A549 (cell line): ENCODE measurements at regions not wholly inside any gene's neighbourhood (a gene's known extent, or its start where the extent isn't known, plus 50 kb on each side); places are given as distances from the start of the nearest gene placed in this dataset.

Experiments
- ATAC-seq, 2 experiments: fragments of 200-7000 bp in 1 of 2; fragments of >200 bp in 1 of 2; cut with Nextera tagmentation in 1 of 2; cut with Tn5 transposase in 1 of 2; 3 replicates each; pipeline versions ENCODE4 v1.8.0 to v1.9.1; 2018 to 2020; ENCODE audit warnings: mild to moderate bottlenecking in 1 of 2, moderate library complexity in 1 of 2
- CTCF ChIA-PET: fragments of 300-600 bp; sonication (Branson Sonifier 250); formaldehyde crosslinking; extraction: SDS; loops from one replicate; lab custom pipeline; 2021; ENCODE audit warnings: antibody characterized with exemption, inconsistent platforms; lab: Yijun Ruan, JAX
- POLR2A ChIA-PET: fragments of 350-600 bp; formaldehyde crosslinking; extraction: SDS; loops from one replicate; lab custom pipeline; 2021; ENCODE audit warnings: antibody characterized with exemption, inconsistent platforms; lab: Yijun Ruan, JAX
- DNase-seq, 2 experiments: peaks; one replicate each; pipeline versions ENCODE4 v3.0.0 to v3.0.0-alpha.2; 2011 to 2016; ENCODE audit warnings: low read depth in 1 of 2, low spot score in 1 of 2
- FAIRE-seq: peaks from 2 replicates; lab custom pipeline; 2011; peaks lifted over from hg19 to GRCh38; lab: Jason Lieb, UNC
- H3K27ac ChIP-seq, 2 experiments: fragments of >200 bp; sonication (Bioruptor Twin); formaldehyde crosslinking; 3 replicates each; pipeline ENCODE4 v1.5.1; 2016 to 2017
- H3K4me1 ChIP-seq: fragments of >200 bp; sonication (Bioruptor Twin); formaldehyde crosslinking; 3 replicates; pipeline ENCODE4 v1.6.1; 2016
- H3K4me2 ChIP-seq: fragments of >200 bp; sonication (Bioruptor Twin); formaldehyde crosslinking; 3 replicates; pipeline ENCODE4 v1.6.1; 2016
- H3K4me3 ChIP-seq: fragments of >200 bp; sonication (Bioruptor Twin); formaldehyde crosslinking; 3 replicates; pipeline ENCODE4 v1.5.1; 2016
- H3K9me3 ChIP-seq: fragments of >200 bp; sonication (Bioruptor Twin); formaldehyde crosslinking; 3 replicates; pipeline ENCODE4 v1.6.1; 2016
- BHLHE40 ChIP-seq: IDR thresholded peaks from 2 replicates; pipeline ENCODE4 v1.6.1; 2012; ENCODE audit warnings: low read depth, low read length, inconsistent platforms
- CHD2 ChIP-seq: fragments of 150-350 bp; IDR thresholded peaks from 2 replicates; pipeline ENCODE4 v1.6.1; 2014; ENCODE audit warnings: low read length; ENCODE audit not compliant: partially characterized antibody
- CHD4 ChIP-seq: fragments of 200-600 bp; sonication (generic); IDR thresholded peaks from 2 replicates; pipeline ENCODE4 v1.6.1; 2016; ENCODE audit warnings: antibody characterized with exemption, mild to moderate bottlenecking, borderline replicate concordance
- CTCF ChIP-seq: fragments of >200 bp; sonication (Bioruptor Twin); formaldehyde crosslinking; IDR thresholded peaks from 3 replicates; pipeline ENCODE4 v1.5.1; 2016
- E2F6 ChIP-seq: IDR thresholded peaks from 2 replicates; pipeline ENCODE4 v1.6.1; 2012; ENCODE audit warnings: low read depth, borderline replicate concordance
- EP300 ChIP-seq, 2 experiments: fragments of >200 bp; sonication (Bioruptor Twin); formaldehyde crosslinking; IDR thresholded peaks; 2 replicates in 1 of 2; 3 replicates in 1 of 2; pipeline ENCODE4 v1.6.1; 2016 to 2017
- ESRRA ChIP-seq: fragments of 150-350 bp; IDR thresholded peaks from 2 replicates; pipeline ENCODE4 v1.6.1; 2014; ENCODE audit warnings: mild to moderate bottlenecking, low read length, borderline replicate concordance
- FOSB ChIP-seq: fragments of 250-450 bp; sonication (Bioruptor Pico); IDR thresholded peaks from 2 replicates; pipeline ENCODE4 v1.5.0; 2020; ENCODE audit warnings: mild to moderate bottlenecking, moderate library complexity
- FOXS1 ChIP-seq: fragments of 250-450 bp; sonication (Bioruptor Pico); IDR thresholded peaks from 2 replicates; pipeline ENCODE4 v1.5.0; 2020; ENCODE audit warnings: mild to moderate bottlenecking, moderate library complexity
- HDAC2 ChIP-seq: fragments of 200-600 bp; sonication (generic); IDR thresholded peaks from 2 replicates; pipeline ENCODE4 v1.6.1; 2016
- HES2 ChIP-seq: fragments of >200 bp; sonication (Bioruptor Twin); formaldehyde crosslinking; IDR thresholded peaks from 2 replicates; pipeline ENCODE4 v1.6.1; 2016
- HOXB5 ChIP-seq: fragments of 250-450 bp; sonication (Bioruptor Pico); IDR thresholded peaks from 2 replicates; pipeline ENCODE4 v1.5.0; 2020; ENCODE audit warnings: mild to moderate bottlenecking, moderate library complexity
- JUN ChIP-seq, 2 experiments: fragments of >200 bp; sonication (Bioruptor Twin); formaldehyde crosslinking; IDR thresholded peaks; 2 replicates in 1 of 2; 3 replicates in 1 of 2; pipeline ENCODE4 v1.6.1; 2016 to 2017
- JUNB ChIP-seq: fragments of >200 bp; sonication (Bioruptor Twin); formaldehyde crosslinking; IDR thresholded peaks from 2 replicates; pipeline ENCODE4 v1.6.1; 2016
- MAFK ChIP-seq: fragments of 450-650 bp; IDR thresholded peaks from 2 replicates; pipeline ENCODE4 v1.6.1; 2014; ENCODE audit not compliant: partially characterized antibody
- MAZ ChIP-seq: fragments of 150-350 bp; IDR thresholded peaks from 2 replicates; pipeline ENCODE4 v1.6.1; 2014; ENCODE audit warnings: antibody characterized with exemption, low read depth, low read length, borderline replicate concordance
- MYC ChIP-seq: IDR thresholded peaks from 2 replicates; pipeline ENCODE4 v1.6.1; 2012; ENCODE audit warnings: mild to moderate bottlenecking, inconsistent platforms, low read length, improper control_type of control experiment, borderline replicate concordance
- NR3C1 ChIP-seq: fragments of >200 bp; sonication (Bioruptor Twin); formaldehyde crosslinking; IDR thresholded peaks from 3 replicates; pipeline ENCODE4 v1.6.1; 2017
- RARB ChIP-seq: fragments of 250-450 bp; sonication (Bioruptor Pico); IDR thresholded peaks from 2 replicates; pipeline ENCODE4 v1.8.0; 2021; ENCODE audit warnings: mild to moderate bottlenecking, moderate library complexity
- RCOR1 ChIP-seq: fragments of 150-350 bp; IDR thresholded peaks from 2 replicates; pipeline ENCODE4 v1.6.1; 2014; ENCODE audit warnings: antibody characterized with exemption, low read length, low read depth
- RFX5 ChIP-seq: fragments of 450-650 bp; IDR thresholded peaks from 2 replicates; pipeline ENCODE4 v1.7.1; 2014; ENCODE audit warnings: antibody characterized with exemption, mild to moderate bottlenecking, moderate library complexity
- SREBF2 ChIP-seq: fragments of 450-650 bp; IDR thresholded peaks from 2 replicates; pipeline ENCODE4 v1.6.1; 2014; ENCODE audit warnings: mild to moderate bottlenecking, moderate library complexity
- ZC3H11A ChIP-seq: fragments of 450-650 bp; IDR thresholded peaks from 2 replicates; pipeline ENCODE4 v1.6.1; 2014; ENCODE audit warnings: antibody characterized with exemption, mild to moderate bottlenecking
- ZFP36 ChIP-seq: fragments of 450-650 bp; IDR thresholded peaks from 2 replicates; pipeline ENCODE4 v1.6.1; 2014; ENCODE audit warnings: borderline replicate concordance; ENCODE audit not compliant: partially characterized antibody
- ZNF302 ChIP-seq: fragments of 250-450 bp; sonication (Bioruptor Pico); IDR thresholded peaks from 2 replicates; pipeline ENCODE4 v1.9.0; 2021; ENCODE audit warnings: inconsistent platforms, mild to moderate bottlenecking, moderate library complexity
- ZSCAN20 ChIP-seq: fragments of 250-450 bp; sonication (Bioruptor Pico); IDR thresholded peaks from 2 replicates; pipeline ENCODE4 v1.8.0; 2022; ENCODE audit warnings: mild to moderate bottlenecking, moderate library complexity
- whole genome bisulfite sequencing: methylation state at CpG from one replicate; pipeline ENCODE4 v1.1.6; 2017; ENCODE audit errors: missing lambda C conversion rate; 5-methylcytosine and 5-hydroxymethylcytosine counted together
- TF ChIP-seq, protein P1 (sequence below): fragments of 450-650 bp; IDR thresholded peaks from 2 replicates; pipeline ENCODE4 v1.6.1; 2014; ENCODE audit warnings: antibody characterized with exemption
- TF ChIP-seq, protein P2 (sequence below): IDR thresholded peaks from 2 replicates; pipeline ENCODE4 v1.6.1; 2012

DNA sequence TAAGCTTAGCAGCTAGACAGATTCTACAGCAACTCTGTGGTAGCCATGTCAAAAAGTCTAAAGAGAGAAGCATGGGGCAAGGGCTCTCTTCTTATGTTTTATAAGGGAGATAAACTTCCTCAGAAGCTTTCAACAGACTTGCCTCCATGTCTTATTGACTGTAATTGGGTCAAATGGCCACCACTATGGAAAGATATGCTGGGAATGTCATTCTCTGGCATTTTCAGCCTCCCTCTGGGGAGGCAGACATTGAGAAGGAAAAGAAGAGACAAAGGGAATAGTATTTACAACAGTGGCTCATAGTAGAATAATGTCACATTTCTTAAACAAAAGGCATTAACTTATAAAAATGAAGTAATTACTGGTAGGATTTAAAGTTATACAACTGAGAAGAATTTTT is 1964.5 kb upstream of the PIK3C3 start (continued):
- no peak for TF ChIP-seq CTCF
- TF ChIP-seq CHD4: no peak
- TF ChIP-seq, protein P1, sequence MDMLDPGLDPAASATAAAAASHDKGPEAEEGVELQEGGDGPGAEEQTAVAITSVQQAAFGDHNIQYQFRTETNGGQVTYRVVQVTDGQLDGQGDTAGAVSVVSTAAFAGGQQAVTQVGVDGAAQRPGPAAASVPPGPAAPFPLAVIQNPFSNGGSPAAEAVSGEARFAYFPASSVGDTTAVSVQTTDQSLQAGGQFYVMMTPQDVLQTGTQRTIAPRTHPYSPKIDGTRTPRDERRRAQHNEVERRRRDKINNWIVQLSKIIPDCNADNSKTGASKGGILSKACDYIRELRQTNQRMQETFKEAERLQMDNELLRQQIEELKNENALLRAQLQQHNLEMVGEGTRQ: no peak
- TF ChIP-seq ESRRA: no peak
- TF ChIP-seq HOXB5 (CRISPR knock-in tag): no peak
- TF ChIP-seq, protein P2, sequence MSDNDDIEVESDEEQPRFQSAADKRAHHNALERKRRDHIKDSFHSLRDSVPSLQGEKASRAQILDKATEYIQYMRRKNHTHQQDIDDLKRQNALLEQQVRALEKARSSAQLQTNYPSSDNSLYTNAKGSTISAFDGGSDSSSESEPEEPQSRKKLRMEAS: no peak
- TF ChIP-seq SREBF2: no peak
- no peak for TF ChIP-seq JUNB
- TF ChIP-seq HDAC2: no peak

- ATAC-seq (no peak), FAIRE-seq (no peak), DNase-seq (no peak)
- 28% methylated on average over 9 of the region's 9 CpGs for WGBS
- POLR2A ChIA-PET: no interaction called here
- Histone ChIP-seq H3K27ac (no peak overlapping the region), H3K9me3 (no peaks in the 10 kb centered on the region), H3K4me1 (no peaks in the 10 kb centered on the region), H3K4me3 (no peak overlapping the region), H3K4me2 (no peak overlapping the region)
- TF ChIP-seq BHLHE40: no peak
- TF ChIP-seq HDAC2: no peak
- CTCF ChIA-PET: no interaction called here
These were observed 1978.3 kb upstream of the PIK3C3 start for GRCh38 chr18:39976771-39977170.

DNA sequence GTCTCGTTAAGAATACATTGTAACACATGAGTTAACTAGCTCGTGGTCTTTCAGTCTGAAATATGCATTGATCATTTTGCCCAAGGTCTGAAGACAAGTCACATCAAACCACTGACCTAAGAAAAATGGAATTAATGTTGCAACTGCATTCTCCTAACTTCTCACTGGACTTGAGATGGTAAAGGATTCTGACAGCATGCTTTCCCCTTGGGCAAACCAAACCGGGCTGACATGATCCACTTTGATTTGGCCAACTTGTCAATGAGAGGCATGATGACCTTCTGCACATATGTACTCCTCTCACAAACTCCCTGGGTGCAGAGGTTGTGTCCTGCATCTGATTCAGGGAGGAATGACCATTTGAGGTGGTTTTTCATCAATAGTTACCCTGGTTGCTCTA is 1982.5 kb upstream of the PIK3C3 start:
- no peak for FAIRE-seq
- POLR2A ChIA-PET: no interaction called here
- 4% methylated on average over 3 of the region's 3 CpGs for WGBS
- no peaks in the 10 kb centered on the region for H3K4me1 ChIP-seq
- no peaks in the 10 kb centered on the region for H3K9me3 ChIP-seq
- CTCF ChIA-PET: no interaction called here
- H3K4me3 ChIP-seq: no peak overlapping the region
- no peak for TF ChIP-seq ZFP36
- TF ChIP-seq ZNF302: no peak
- TF ChIP-seq FOSB (CRISPR knock-in tag): no peak
- TF ChIP-seq NR3C1: no peak
- no peak for TF ChIP-seq FOXS1 (CRISPR knock-in tag)
- TF ChIP-seq E2F6: no peak
- TF ChIP-seq RCOR1: no peak
- TF ChIP-seq RARB (CRISPR knock-in tag): no peak
- TF ChIP-seq RFX5: no peak
- no peak for TF ChIP-seq MAZ
- H3K27ac ChIP-seq: no peak overlapping the region
- no peak overlapping the region for H3K4me2 ChIP-seq
- ATAC-seq: no peak
- no peak for DNase-seq

DNA sequence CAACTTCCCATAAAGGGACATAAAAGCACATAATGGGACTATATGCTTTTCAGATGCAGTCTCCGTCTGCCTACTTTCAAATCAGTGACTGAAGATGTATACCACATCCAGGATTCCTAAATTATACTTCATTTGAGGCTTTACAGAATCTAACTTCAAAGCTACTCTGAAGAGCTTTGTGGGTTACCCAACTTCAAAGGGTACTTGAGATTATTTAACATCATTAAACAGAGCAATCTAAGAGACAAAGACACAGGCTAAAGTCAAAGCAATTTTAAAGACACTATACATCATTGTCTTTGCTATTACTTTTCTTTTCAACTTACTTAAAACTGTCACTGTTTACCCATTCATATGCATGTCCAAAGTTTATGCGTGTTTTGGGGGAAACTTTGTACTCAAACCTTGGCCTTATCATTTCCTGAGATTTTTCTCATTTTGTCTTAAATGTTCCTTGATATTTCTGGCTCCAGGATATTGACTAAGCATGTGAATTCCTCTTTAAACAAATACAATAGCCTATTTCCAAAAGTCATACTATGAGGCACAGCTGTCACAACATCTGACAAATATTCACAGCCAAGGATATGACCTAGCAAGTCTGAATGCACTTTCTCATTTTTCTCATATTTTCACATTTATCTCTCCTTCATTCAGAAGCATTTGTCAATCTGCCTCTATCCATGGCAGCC is 1985.1 kb upstream of the PIK3C3 start:
- 43% methylated on average over 2 of the region's 2 CpGs for WGBS
- ATAC-seq (no peak), FAIRE-seq (no peak)
- no peak for TF ChIP-seq MAFK
- no peak for TF ChIP-seq BHLHE40
- TF ChIP-seq ZNF302: no peak
- no peak for TF ChIP-seq CHD2
- no peak for TF ChIP-seq EP300 (IDR thresholded peaks at IDR 0.05)
- no peak for TF ChIP-seq MAZ
- TF ChIP-seq ZC3H11A: no peak
- TF ChIP-seq HOXB5 (CRISPR knock-in tag): no peak
- no peak for TF ChIP-seq MYC
- TF ChIP-seq HES2: no peak
- no peak for TF ChIP-seq ZSCAN20 (CRISPR knock-in tag)
- no peak for TF ChIP-seq E2F6
- TF ChIP-seq RCOR1: no peak
- TF ChIP-seq CHD4: no peak
- no peak for TF ChIP-seq JUN (IDR thresholded peaks at IDR 0.05)

More for the DNA sequence above, 1985.1 kb upstream of the PIK3C3 start:
- H3K4me1 ChIP-seq: no peaks in the 10 kb centered on the region
- H3K9me3 ChIP-seq: no peaks in the 10 kb centered on the region
- DNase-seq: no peak
- no peak overlapping the region for H3K4me3 ChIP-seq
- CTCF ChIA-PET: no interaction called here
- H3K27ac ChIP-seq: no peak overlapping the region
- POLR2A ChIA-PET: no interaction called here
- H3K4me2 ChIP-seq: no peak overlapping the region
